HepG2 (cell line): ENCODE measurements at regions not wholly inside any gene's neighbourhood (a gene's known extent, or its start where the extent isn't known, plus 50 kb on each side); places are given as distances from the start of the nearest gene placed in this dataset.
"Not testable (repeated sequence)": the region's sequence is repeated elsewhere in the genome, so short reads cannot be mapped to it uniquely, and the experiment has no call there.

Experiments used
- ATAC-seq: fragments of 200-7000 bp; cut with Tn5 transposase; 3 replicates; pipeline ENCODE4 v1.9.1; 2020; ENCODE audit warnings: mild to moderate bottlenecking, moderate library complexity
- BruUV-seq: library from RNA; stranded (reverse); fragments of 400-500 nt; replicated peaks from 2 replicates; lab custom pipeline; 2021; lab: Mats Ljungman, UMichigan
- CTCF ChIA-PET: fragments of 300-600 bp; formaldehyde crosslinking; extraction: SDS; loops from one replicate; lab custom pipeline; 2021; ENCODE audit warnings: low total read pairs, inconsistent platforms, low intra/inter-chr PET ratio; lab: Yijun Ruan, JAX
- POLR2A ChIA-PET: fragments of 350-600 bp; sonication (Branson Sonifier 250); formaldehyde crosslinking; loops from one replicate; lab custom pipeline; 2020; ENCODE audit warnings: antibody characterized with exemption, inconsistent platforms; lab: Yijun Ruan, JAX
- DNase-seq: peaks from one replicate; pipeline ENCODE4 v3.0.0-alpha.2; 2015; ENCODE audit warnings: low spot score
- FAIRE-seq: peaks from 3 replicates; lab custom pipeline; 2011; peaks lifted over from hg19 to GRCh38; lab: Jason Lieb, UNC
- H2AFZ ChIP-seq: one replicate; pipeline ENCODE4 v1.6.1; 2011; ENCODE audit warnings: low read length, inconsistent platforms
- H3K27ac ChIP-seq: fragments of 300-600 bp; 3 replicates; pipeline ENCODE4 v1.8.0; 2011; ENCODE audit warnings: mixed run types, mild to moderate bottlenecking, mixed read lengths, low read length, inconsistent platforms; ENCODE audit not compliant: insufficient read depth; ENCODE audit errors: extremely low read length
- H3K27me3 ChIP-seq, 2 experiments: fragments of 200-600 bp in 1 of 2; 2 replicates in 1 of 2; 3 replicates in 1 of 2; pipeline versions ENCODE4 v1.6.0 to v1.8.0; 2011; ENCODE audit warnings: low read length in 2 of 2, mild to moderate bottlenecking in 2 of 2, moderate library complexity in 2 of 2, inconsistent platforms in 1 of 2; ENCODE audit not compliant: insufficient read depth in 2 of 2, control insufficient read depth in 1 of 2
- H3K36me3 ChIP-seq, 2 experiments: fragments of 200-600 bp in 1 of 2; replicated peaks in 1 of 2; 2 replicates in 1 of 2; 3 replicates in 1 of 2; pipeline versions ENCODE4 v1.5.1 to v1.8.0; 2011; ENCODE audit warnings: low read length in 2 of 2, inconsistent platforms in 1 of 2; ENCODE audit not compliant: insufficient read depth in 2 of 2, control insufficient read depth in 1 of 2
- H3K4me1 ChIP-seq: 2 replicates; pipeline ENCODE4 v1.5.1; 2012; ENCODE audit warnings: low read length, inconsistent platforms; ENCODE audit not compliant: insufficient read depth
- H3K4me2 ChIP-seq: 2 replicates; pipeline ENCODE4 v1.6.0; 2011; ENCODE audit warnings: low read depth, low read length, inconsistent platforms
- H3K4me3 ChIP-seq, 3 experiments: fragments of 200-600 bp in 1 of 3; sonication (generic), shearing (Covaris generic) in 1 of 3; replicated peaks in 1 of 3; 2 replicates each; pipeline ENCODE4 v1.5.1; 2011 to 2016; ENCODE audit warnings: low read length in 3 of 3, inconsistent platforms in 2 of 3, low read depth in 2 of 3, mild to moderate bottlenecking in 2 of 3, control low read depth in 1 of 3, mixed read lengths in 1 of 3; ENCODE audit not compliant: insufficient read depth in 1 of 3
- H3K79me2 ChIP-seq: one replicate; pipeline ENCODE4 v1.6.1; 2011; ENCODE audit warnings: low read length, inconsistent platforms; ENCODE audit not compliant: insufficient read depth
- H3K9ac ChIP-seq: 2 replicates; pipeline ENCODE4 v1.6.0; 2011; ENCODE audit warnings: mild to moderate bottlenecking, low read depth, low read length, inconsistent platforms; ENCODE audit not compliant: insufficient read depth
- H3K9me3 ChIP-seq: 2 replicates; pipeline ENCODE4 v1.5.1; 2012; ENCODE audit warnings: mild to moderate bottlenecking, low read length
- H4K20me1 ChIP-seq: 2 replicates; pipeline ENCODE4 v1.6.0; 2011; ENCODE audit warnings: inconsistent platforms, mild to moderate bottlenecking, low read length, moderate library complexity; ENCODE audit not compliant: insufficient read depth
- ETV5 ChIP-seq: IDR thresholded peaks from 2 replicates; pipeline ENCODE4 v1.6.1; 2018; ENCODE audit warnings: missing biosample characterization, missing genetic modification reagents, inconsistent platforms, borderline replicate concordance
- FOSL2 ChIP-seq: sonication (generic); formaldehyde crosslinking; IDR thresholded peaks from 2 replicates; pipeline ENCODE4 v1.4.0; 2020; ENCODE audit warnings: missing genetic modification reagents
- GABPA ChIP-seq, 2 experiments: IDR thresholded peaks; 2 replicates each; pipeline ENCODE4 v1.6.1; 2011 to 2016; ENCODE audit warnings: low read depth in 2 of 2, low read length in 1 of 2, missing biosample characterization in 1 of 2, missing genetic modification characterization in 1 of 2
- NFE2 ChIP-seq: sonication (generic); formaldehyde crosslinking; IDR thresholded peaks from 2 replicates; pipeline ENCODE4 v1.4.0; 2020; ENCODE audit warnings: missing genetic modification reagents
- POLR2A ChIP-seq, 2 experiments: IDR thresholded peaks; 2 replicates each; pipeline ENCODE4 v1.6.1; 2011; ENCODE audit warnings: low read depth in 2 of 2, low read length in 2 of 2, mild to moderate bottlenecking in 1 of 2, moderate library complexity in 1 of 2; ENCODE audit not compliant: insufficient read depth in 1 of 2
- ZBTB20 ChIP-seq: sonication (generic); formaldehyde crosslinking; IDR thresholded peaks from 2 replicates; pipeline ENCODE4 v1.8.1; 2023; ENCODE audit warnings: missing genetic modification reagents, low read depth, mild to moderate bottlenecking, borderline replicate concordance
- ZNF337 ChIP-seq: sonication (generic); formaldehyde crosslinking; IDR thresholded peaks from 2 replicates; pipeline ENCODE4 v1.5.1; 2020; ENCODE audit warnings: missing genetic modification reagents, low read depth, mild to moderate bottlenecking, borderline replicate concordance
- WGBS: methylation state at CpG from one replicate; pipeline ENCODE4 v1.1.6; 2017; ENCODE audit warnings: low lambda C conversion rate; 5-methylcytosine and 5-hydroxymethylcytosine counted together
- in situ Hi-C: cut with HindIII; loops from 2 replicates; pipeline ENCODE4 v1.10.0; 2017; ENCODE audit warnings: low pct_unique_long_range_greater_than_20kb; ENCODE audit not compliant: extremely low pct_ligation_motif_present
- intact Hi-C: fragments of 100-400 bp; cut with micrococcal nuclease; formaldehyde crosslinking; loops from one replicate; pipeline ENCODE4 v1.10.0; 2022; ENCODE audit not compliant: unreplicated experiment
- TF ChIP-seq, protein P1 (sequence below), 2 experiments: IDR thresholded peaks; 2 replicates each; pipeline ENCODE4 v1.6.1; 2011 to 2012; ENCODE audit warnings: low read length in 2 of 2, borderline replicate concordance in 1 of 2, low read depth in 1 of 2, mild to moderate bottlenecking in 1 of 2, moderate library complexity in 1 of 2
- TF ChIP-seq, protein P2 (sequence below): sonication (generic); formaldehyde crosslinking; IDR thresholded peaks from 2 replicates; pipeline ENCODE4 v1.5.0; 2020; ENCODE audit warnings: missing genetic modification reagents

DNA sequence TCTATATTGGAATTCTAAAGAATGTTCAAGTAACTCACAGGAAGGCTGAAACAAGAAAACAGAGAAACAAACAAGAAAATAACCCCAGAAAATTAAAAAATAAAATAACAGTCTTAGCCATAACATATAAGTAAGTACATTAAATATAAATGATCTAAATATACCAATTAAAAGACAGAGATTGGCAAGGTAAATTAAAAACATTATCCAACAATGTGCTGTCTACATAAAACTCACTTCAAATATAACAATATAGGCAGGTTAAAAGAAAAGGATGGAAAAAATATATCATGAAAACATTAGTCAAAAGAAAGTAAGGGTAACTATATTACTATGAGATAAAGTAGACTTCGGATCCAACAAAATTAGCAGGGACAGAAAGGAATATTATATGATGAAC is 98.1 kb upstream of the NANOS1 start (continued):
- TF ChIP-seq, protein P1, sequence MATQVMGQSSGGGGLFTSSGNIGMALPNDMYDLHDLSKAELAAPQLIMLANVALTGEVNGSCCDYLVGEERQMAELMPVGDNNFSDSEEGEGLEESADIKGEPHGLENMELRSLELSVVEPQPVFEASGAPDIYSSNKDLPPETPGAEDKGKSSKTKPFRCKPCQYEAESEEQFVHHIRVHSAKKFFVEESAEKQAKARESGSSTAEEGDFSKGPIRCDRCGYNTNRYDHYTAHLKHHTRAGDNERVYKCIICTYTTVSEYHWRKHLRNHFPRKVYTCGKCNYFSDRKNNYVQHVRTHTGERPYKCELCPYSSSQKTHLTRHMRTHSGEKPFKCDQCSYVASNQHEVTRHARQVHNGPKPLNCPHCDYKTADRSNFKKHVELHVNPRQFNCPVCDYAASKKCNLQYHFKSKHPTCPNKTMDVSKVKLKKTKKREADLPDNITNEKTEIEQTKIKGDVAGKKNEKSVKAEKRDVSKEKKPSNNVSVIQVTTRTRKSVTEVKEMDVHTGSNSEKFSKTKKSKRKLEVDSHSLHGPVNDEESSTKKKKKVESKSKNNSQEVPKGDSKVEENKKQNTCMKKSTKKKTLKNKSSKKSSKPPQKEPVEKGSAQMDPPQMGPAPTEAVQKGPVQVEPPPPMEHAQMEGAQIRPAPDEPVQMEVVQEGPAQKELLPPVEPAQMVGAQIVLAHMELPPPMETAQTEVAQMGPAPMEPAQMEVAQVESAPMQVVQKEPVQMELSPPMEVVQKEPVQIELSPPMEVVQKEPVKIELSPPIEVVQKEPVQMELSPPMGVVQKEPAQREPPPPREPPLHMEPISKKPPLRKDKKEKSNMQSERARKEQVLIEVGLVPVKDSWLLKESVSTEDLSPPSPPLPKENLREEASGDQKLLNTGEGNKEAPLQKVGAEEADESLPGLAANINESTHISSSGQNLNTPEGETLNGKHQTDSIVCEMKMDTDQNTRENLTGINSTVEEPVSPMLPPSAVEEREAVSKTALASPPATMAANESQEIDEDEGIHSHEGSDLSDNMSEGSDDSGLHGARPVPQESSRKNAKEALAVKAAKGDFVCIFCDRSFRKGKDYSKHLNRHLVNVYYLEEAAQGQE (IDR thresholded peaks at IDR 0.05; ENCODE audit: borderline replicate concordance in 1 of 2, low read depth in 1 of 2, low read length in 2 of 2) = no peak
- TF ChIP-seq, protein P2, sequence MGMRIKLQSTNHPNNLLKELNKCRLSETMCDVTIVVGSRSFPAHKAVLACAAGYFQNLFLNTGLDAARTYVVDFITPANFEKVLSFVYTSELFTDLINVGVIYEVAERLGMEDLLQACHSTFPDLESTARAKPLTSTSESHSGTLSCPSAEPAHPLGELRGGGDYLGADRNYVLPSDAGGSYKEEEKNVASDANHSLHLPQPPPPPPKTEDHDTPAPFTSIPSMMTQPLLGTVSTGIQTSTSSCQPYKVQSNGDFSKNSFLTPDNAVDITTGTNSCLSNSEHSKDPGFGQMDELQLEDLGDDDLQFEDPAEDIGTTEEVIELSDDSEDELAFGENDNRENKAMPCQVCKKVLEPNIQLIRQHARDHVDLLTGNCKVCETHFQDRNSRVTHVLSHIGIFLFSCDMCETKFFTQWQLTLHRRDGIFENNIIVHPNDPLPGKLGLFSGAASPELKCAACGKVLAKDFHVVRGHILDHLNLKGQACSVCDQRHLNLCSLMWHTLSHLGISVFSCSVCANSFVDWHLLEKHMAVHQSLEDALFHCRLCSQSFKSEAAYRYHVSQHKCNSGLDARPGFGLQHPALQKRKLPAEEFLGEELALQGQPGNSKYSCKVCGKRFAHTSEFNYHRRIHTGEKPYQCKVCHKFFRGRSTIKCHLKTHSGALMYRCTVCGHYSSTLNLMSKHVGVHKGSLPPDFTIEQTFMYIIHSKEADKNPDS = no peak
- TF ChIP-seq ZNF337 (no peak), ZBTB20 (CRISPR knock-in tag) (no peak), NFE2 (CRISPR knock-in tag) (no peak), POLR2A (IDR thresholded peaks at IDR 0.05; ENCODE audit: insufficient read depth in 1 of 2, low read depth in 2 of 2, low read length in 2 of 2) (no peak)
- TF ChIP-seq, all 625 proteins: peak for 0

DNA sequence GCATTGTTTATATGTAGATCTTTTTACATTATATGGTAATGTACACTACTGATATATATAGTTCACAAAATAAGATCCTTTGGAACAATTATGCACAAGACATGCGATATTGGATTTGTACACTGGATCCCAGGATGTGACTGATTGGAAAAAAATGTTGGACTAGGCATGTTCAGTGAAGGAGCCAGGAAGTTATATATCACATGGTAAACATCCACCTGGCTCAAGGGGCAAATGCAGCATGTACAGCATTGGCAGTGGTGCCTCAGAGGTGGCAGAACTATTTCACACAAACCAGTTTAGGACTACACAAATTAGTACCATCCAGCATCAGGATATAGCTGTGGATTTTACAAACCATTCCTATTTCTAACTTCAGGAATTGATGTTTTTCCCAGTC is 97.4 kb upstream of the NANOS1 start:
- BruUV-seq, ATAC-seq, POLR2A ChIA-PET: not testable (repeated sequence)

More for the DNA sequence above, 97.4 kb upstream of the NANOS1 start:
- CTCF ChIA-PET; H4K20me1 ChIP-seq; intact Hi-C loops; H3K79me2 ChIP-seq; H2AFZ ChIP-seq; H3K36me3 ChIP-seq; H3K9ac ChIP-seq; H3K4me3 ChIP-seq; H3K27me3 ChIP-seq; H3K27ac ChIP-seq; H3K9me3 ChIP-seq; DNase-seq; FAIRE-seq; H3K4me2 ChIP-seq; in situ Hi-C loops; TF ChIP-seq GABPA (IDR thresholded peaks at IDR 0.05; ENCODE audit: low read depth, low read length): not testable (repeated sequence)
- H3K4me1 ChIP-seq = peaks cover 10% of the 10 kb centered on the region
- WGBS = 0% methylated on average over 1 of the region's 1 CpG
- 0 out of 2 replicates have a peak, but pooled peaks have one; percentile 19 for TF ChIP-seq GABPA (CRISPR knock-in tag; IDR thresholded peaks at IDR 0.05; ENCODE audit: low read depth)
- 0 out of 2 replicates have a peak, but pooled peaks have one; percentile 16 for TF ChIP-seq FOSL2 (CRISPR knock-in tag)
- peak; percentile 20; the same call in 1 of the 2 replicates for TF ChIP-seq ETV5
